Smooth muscle cell (in vitro differentiated cells): ENCODE measurements at regions not wholly inside any gene's neighbourhood (a gene's known extent, or its start where the extent isn't known, plus 50 kb on each side); places are given as distances from the start of the nearest gene placed in this dataset.

Experiments
- DNase-seq: peaks from one replicate; lab custom pipeline; 2025; ENCODE audit not compliant: unreplicated experiment; lab: John Stamatoyannopoulos, UW
- H2AFZ ChIP-seq: fragments of 200-600 bp; sonication (generic); 2 replicates; pipeline ENCODE4 v1.6.0; 2016; ENCODE audit warnings: antibody characterized with exemption, low read depth, mild to moderate bottlenecking
- H3F3A ChIP-seq: fragments of 200-600 bp; sonication (generic); 2 replicates; pipeline ENCODE4 v1.6.0; 2017; ENCODE audit warnings: antibody characterized with exemption, low read depth
- H3K27ac ChIP-seq: fragments of 200-600 bp; sonication (generic); 2 replicates; pipeline ENCODE4 v1.5.1; 2016; ENCODE audit warnings: low read depth, mild to moderate bottlenecking
- H3K27me3 ChIP-seq: fragments of 200-600 bp; sonication (generic); 2 replicates; pipeline ENCODE4 v1.6.1; 2016; ENCODE audit warnings: low read depth, mild to moderate bottlenecking
- H3K36me3 ChIP-seq: fragments of 200-600 bp; sonication (generic); 2 replicates; pipeline ENCODE4 v1.5.1; 2016; ENCODE audit warnings: low read depth
- H3K4me1 ChIP-seq: fragments of 200-600 bp; sonication (generic); 2 replicates; pipeline ENCODE4 v1.5.1; 2016; ENCODE audit warnings: low read depth
- H3K4me2 ChIP-seq: fragments of 200-600 bp; sonication (generic); 2 replicates; pipeline ENCODE4 v1.6.0; 2016; ENCODE audit warnings: mild to moderate bottlenecking
- H3K4me3 ChIP-seq: fragments of 200-600 bp; sonication (generic); 2 replicates; pipeline ENCODE4 v1.5.1; 2016; ENCODE audit warnings: mild to moderate bottlenecking
- H3K79me2 ChIP-seq: fragments of 200-600 bp; sonication (generic); 2 replicates; pipeline ENCODE4 v1.6.0; 2016; ENCODE audit warnings: low read depth, mild to moderate bottlenecking
- H3K9ac ChIP-seq: fragments of 200-600 bp; sonication (generic); 2 replicates; pipeline ENCODE4 v1.6.0; 2016; ENCODE audit warnings: low read depth
- H3K9me3 ChIP-seq: fragments of 200-600 bp; sonication (generic); replicated peaks from 2 replicates; pipeline ENCODE4 v1.5.1; 2016; ENCODE audit warnings: low read depth
- H4K20me1 ChIP-seq: fragments of 200-600 bp; sonication (generic); 2 replicates; pipeline ENCODE4 v1.6.0; 2016; ENCODE audit warnings: low read depth
- WGBS: methylation state at CpG from one replicate; pipeline ENCODE4 v1.1.7; 2016; ENCODE audit warnings: low lambda C conversion rate; 5-methylcytosine and 5-hydroxymethylcytosine counted together
- TF ChIP-seq, protein P1 (sequence below): fragments of 200-600 bp; sonication (generic); IDR thresholded peaks from 2 replicates; pipeline ENCODE4 v1.5.1; 2017; ENCODE audit warnings: borderline replicate concordance, mild to moderate bottlenecking, antibody characterized with exemption; ENCODE audit not compliant: insufficient read depth, poor library complexity, severe bottlenecking

DNA sequence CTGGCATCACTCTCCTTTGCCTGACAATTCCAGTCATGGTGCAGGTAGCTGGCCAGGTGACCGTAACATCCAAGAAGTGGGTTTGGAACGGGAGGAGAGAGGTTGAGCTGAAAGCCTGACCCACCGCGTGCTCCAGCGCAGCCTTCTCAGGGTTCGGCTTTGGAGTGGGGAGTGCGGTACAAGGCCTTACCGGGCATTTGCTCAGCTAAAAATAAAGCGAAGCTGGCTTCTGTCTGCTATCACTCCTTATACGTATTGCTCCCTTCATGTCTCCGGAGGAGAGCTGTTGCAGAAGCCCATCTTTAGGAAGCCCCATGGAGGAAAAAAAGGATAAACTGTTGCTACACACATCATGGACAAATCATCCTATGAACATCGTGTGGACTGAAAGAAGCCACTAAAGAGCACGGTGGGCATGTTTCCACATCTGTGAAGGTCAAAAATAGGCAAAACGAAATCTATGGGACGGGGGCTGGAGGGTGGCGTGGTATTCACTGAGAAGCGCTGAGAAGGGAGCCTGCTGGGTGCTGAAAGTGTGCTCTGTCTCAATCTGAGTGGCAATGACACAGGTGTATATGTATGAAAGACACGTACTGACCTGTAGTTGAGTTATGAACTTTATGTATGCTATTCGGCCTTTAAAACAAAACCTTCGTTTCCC lies 57.2 kb upstream of the TAB2 start:
- H4K20me1 ChIP-seq: no peaks in the 10 kb centered on the region
- no peak overlapping the region for H3K27ac ChIP-seq
- no peaks in the 10 kb centered on the region for H3K27me3 ChIP-seq
- TF ChIP-seq, protein P1, sequence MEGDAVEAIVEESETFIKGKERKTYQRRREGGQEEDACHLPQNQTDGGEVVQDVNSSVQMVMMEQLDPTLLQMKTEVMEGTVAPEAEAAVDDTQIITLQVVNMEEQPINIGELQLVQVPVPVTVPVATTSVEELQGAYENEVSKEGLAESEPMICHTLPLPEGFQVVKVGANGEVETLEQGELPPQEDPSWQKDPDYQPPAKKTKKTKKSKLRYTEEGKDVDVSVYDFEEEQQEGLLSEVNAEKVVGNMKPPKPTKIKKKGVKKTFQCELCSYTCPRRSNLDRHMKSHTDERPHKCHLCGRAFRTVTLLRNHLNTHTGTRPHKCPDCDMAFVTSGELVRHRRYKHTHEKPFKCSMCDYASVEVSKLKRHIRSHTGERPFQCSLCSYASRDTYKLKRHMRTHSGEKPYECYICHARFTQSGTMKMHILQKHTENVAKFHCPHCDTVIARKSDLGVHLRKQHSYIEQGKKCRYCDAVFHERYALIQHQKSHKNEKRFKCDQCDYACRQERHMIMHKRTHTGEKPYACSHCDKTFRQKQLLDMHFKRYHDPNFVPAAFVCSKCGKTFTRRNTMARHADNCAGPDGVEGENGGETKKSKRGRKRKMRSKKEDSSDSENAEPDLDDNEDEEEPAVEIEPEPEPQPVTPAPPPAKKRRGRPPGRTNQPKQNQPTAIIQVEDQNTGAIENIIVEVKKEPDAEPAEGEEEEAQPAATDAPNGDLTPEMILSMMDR: no peak
- 90% methylated on average over 20 of the region's 20 CpGs for WGBS
- no peak overlapping the region for H3K4me2 ChIP-seq
- no peaks in the 10 kb centered on the region for H3F3A ChIP-seq
- H3K36me3 ChIP-seq: no peaks in the 10 kb centered on the region
- no peaks in the 10 kb centered on the region for H3K79me2 ChIP-seq
- no peak overlapping the region for H3K9ac ChIP-seq
- H3K4me1 ChIP-seq: no peaks in the 10 kb centered on the region
- no peak overlapping the region for H2AFZ ChIP-seq
- no peak for DNase-seq
- H3K4me3 ChIP-seq: no peak overlapping the region
- H3K9me3 ChIP-seq: no peaks in the 10 kb centered on the region

DNA sequence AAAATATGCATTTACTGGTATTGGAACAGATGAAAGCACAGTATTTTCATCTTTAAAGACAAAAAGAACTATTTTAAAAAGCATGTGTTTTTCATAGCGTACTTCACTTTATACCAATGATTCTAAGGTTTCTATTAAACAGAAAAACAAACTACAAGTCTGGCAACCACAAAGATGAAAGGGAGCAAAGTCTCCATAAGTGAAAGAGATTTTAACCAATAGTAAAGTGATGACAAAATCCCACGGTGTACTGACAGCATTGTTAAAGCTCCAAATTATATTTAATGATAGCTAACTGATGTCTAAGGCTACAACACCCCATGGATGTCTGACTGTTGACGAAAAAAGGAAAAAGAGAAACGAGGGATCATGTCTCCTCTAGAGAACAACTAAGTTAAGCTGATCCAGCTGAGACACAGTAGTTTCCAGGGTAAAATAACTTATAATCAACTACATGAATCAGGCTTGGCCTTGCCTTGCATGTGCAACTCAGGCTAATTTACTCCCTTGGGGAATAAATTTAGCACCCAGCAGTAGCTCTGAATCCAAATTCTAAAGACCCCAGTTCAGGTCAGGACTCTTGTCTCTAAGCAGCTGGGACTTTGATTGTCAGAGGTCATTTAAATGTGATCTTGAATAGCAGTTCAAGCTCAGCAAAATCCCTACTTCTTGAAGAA lies 56.0 kb upstream of the TAB2 start:
- Histone ChIP-seq H3F3A (no peaks in the 10 kb centered on the region), H3K4me2 (no peak overlapping the region), H3K9ac (no peak overlapping the region), H2AFZ (no peak overlapping the region), H3K27me3 (no peaks in the 10 kb centered on the region), H3K4me3 (no peak overlapping the region), H3K4me1 (no peaks in the 10 kb centered on the region), H3K79me2 (no peaks in the 10 kb centered on the region), H3K36me3 (no peaks in the 10 kb centered on the region), H4K20me1 (no peaks in the 10 kb centered on the region), H3K27ac (no peak overlapping the region), H3K9me3 (no peaks in the 10 kb centered on the region)
- TF ChIP-seq, protein P1: no peak
- no peak for DNase-seq
- WGBS: 85% methylated on average over 4 of the region's 4 CpGs

DNA sequence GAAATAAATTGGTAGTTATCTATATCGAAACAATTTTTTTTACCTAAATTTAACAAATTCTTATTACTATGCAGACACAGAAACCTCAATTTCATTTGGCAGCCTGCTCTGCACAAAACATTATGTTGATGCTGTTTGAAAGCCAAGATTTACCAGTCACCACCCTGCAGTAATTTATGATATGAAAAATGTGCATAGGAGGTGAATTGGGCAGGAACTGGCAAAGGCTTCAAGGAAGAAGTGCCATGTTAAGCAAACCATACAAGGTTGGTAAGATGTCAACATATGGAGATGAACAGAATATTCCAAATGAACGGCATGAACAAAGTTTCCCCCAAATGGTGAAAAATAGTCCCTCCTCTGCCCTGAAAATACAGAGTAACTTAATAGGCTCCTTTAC lies 54.2 kb upstream of the TAB2 start:
- Histone ChIP-seq H3K9ac (no peak overlapping the region), H3K27ac (no peak overlapping the region), H3K9me3 (no peaks in the 10 kb centered on the region), H3K4me3 (no peak overlapping the region), H4K20me1 (no peaks in the 10 kb centered on the region), H2AFZ (no peak overlapping the region), H3F3A (no peaks in the 10 kb centered on the region), H3K79me2 (no peaks in the 10 kb centered on the region), H3K4me1 (no peaks in the 10 kb centered on the region), H3K27me3 (no peaks in the 10 kb centered on the region), H3K36me3 (no peaks in the 10 kb centered on the region), H3K4me2 (no peak overlapping the region)
- WGBS: 94% methylated on average over 2 of the region's 2 CpGs
- TF ChIP-seq, protein P1: no peak
- no peak for DNase-seq

DNA sequence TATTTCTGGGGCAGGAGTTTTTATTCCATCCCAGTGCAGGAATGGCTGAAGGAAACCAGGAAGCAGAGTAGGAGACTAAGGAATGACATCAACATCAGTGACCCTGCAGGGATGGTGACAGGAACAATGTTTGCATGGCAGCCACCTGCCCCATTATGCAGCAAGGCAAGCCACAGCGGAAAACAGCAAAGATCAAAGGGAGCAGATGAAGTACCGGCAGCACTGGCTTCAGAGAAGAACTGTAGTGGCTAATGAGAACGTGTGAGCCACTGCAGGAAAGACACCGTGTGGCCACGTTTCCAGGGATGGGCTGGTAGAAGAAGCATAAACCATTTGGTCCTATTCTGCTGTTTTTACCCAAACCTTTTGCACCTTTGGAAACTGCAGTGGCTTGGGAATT lies 52.9 kb upstream of the TAB2 start:
- Histone ChIP-seq H2AFZ (no peak overlapping the region), H4K20me1 (no peaks in the 10 kb centered on the region), H3F3A (no peaks in the 10 kb centered on the region), H3K9ac (no peak overlapping the region), H3K27ac (no peak overlapping the region), H3K27me3 (no peaks in the 10 kb centered on the region), H3K4me2 (no peak overlapping the region), H3K36me3 (no peaks in the 10 kb centered on the region), H3K79me2 (no peaks in the 10 kb centered on the region), H3K4me3 (no peak overlapping the region), H3K4me1 (no peaks in the 10 kb centered on the region), H3K9me3 (no peaks in the 10 kb centered on the region)
- no peak for DNase-seq
- TF ChIP-seq, protein P1: no peak
- WGBS: 63% methylated on average over 5 of the region's 5 CpGs
